SK-N-MC (cell line): ENCODE measurements at regions not wholly inside any gene's neighbourhood (a gene's known extent, or its start where the extent isn't known, plus 50 kb on each side); places are given as distances from the start of the nearest gene placed in this dataset.

ENCODE experiments used
- DNase-seq: peaks from one replicate; pipeline ENCODE4 v3.0.0-alpha.2; 2011; ENCODE audit warnings: low read depth, low spot score
- H3K27ac ChIP-seq: fragments of 200-600 bp; sonication (generic); 2 replicates; pipeline ENCODE4 v1.5.1; 2016; ENCODE audit warnings: mixed run types
- H3K36me3 ChIP-seq: fragments of 200-600 bp; sonication (generic); 2 replicates; pipeline ENCODE4 v1.6.1; 2017; ENCODE audit warnings: antibody characterized with exemption, low read length, mixed read lengths; ENCODE audit not compliant: insufficient read depth
- H3K4me3 ChIP-seq: fragments of 200-600 bp; sonication (generic); 2 replicates; pipeline ENCODE4 v1.5.1; 2016
- H3K9ac ChIP-seq: fragments of 200-600 bp; sonication (generic); 2 replicates; pipeline ENCODE4 v1.8.0; 2017; ENCODE audit warnings: mixed run types, mixed read lengths; ENCODE audit not compliant: insufficient read length
- H3K9me3 ChIP-seq: fragments of 200-600 bp; sonication (generic); 2 replicates; pipeline ENCODE4 v1.6.1; 2017; ENCODE audit warnings: low read depth, mild to moderate bottlenecking, antibody characterized with exemption, low read length, moderate library complexity, mixed read lengths
- EZH2 ChIP-seq: fragments of 200-600 bp; sonication (generic); IDR thresholded peaks from one replicate; pipeline ENCODE4 v1.6.1; 2017; ENCODE audit warnings: antibody characterized with exemption
- FOXP2 ChIP-seq: optimal IDR thresholded peaks from 2 replicates; pipeline ENCODE3; 2011; ENCODE audit warnings: mild to moderate bottlenecking, moderate library complexity; ENCODE audit not compliant: insufficient read depth; ENCODE audit errors: extremely low read length, control extremely low read depth
- POLR2AphosphoS5 ChIP-seq: IDR thresholded peaks from 2 replicates; pipeline ENCODE4 v1.6.1; 2012; ENCODE audit warnings: mild to moderate bottlenecking, low read depth, low read length, borderline replicate concordance

GRCh38 chr18:75916624-75916982 lies 489.1 kb upstream of the SMIM21 start:
- no peak overlapping the region for H3K9ac ChIP-seq

GRCh38 chr18:75915941-75916623 lies 488.6 kb upstream of the SMIM21 start:
- TF ChIP-seq FOXP2 = no peak
- TF ChIP-seq POLR2AphosphoS5 = no peak
- no peak for TF ChIP-seq EZH2
- Histone ChIP-seq H3K9me3 (no peaks in the 10 kb centered on the region), H3K27ac (no peak overlapping the region), H3K4me3 (no peak overlapping the region), H3K36me3 (no peaks in the 10 kb centered on the region), H3K9ac (no peak overlapping the region)
- no peak for DNase-seq

More at GRCh38 chr18:75916624-75916982, 489.1 kb upstream of the SMIM21 start:
- no peak for DNase-seq
- H3K4me3 ChIP-seq = no peak overlapping the region
- no peak for TF ChIP-seq POLR2AphosphoS5
- TF ChIP-seq EZH2 = no peak
- TF ChIP-seq FOXP2 = no peak
- no peaks in the 10 kb centered on the region for H3K36me3 ChIP-seq
- no peaks in the 10 kb centered on the region for H3K9me3 ChIP-seq
- no peak overlapping the region for H3K27ac ChIP-seq

- H3K4me3 ChIP-seq = no peak overlapping the region
- DNase-seq = no peak
- H3K36me3 ChIP-seq = no peaks in the 10 kb centered on the region
- TF ChIP-seq POLR2AphosphoS5 (no peak), EZH2 (no peak), FOXP2 (no peak)
- no peak overlapping the region for H3K27ac ChIP-seq
- no peak overlapping the region for H3K9ac ChIP-seq
- H3K9me3 ChIP-seq = no peaks in the 10 kb centered on the region
Measured at GRCh38 chr18:75912829-75913228, 485.3 kb upstream of the SMIM21 start.

- Histone ChIP-seq H3K4me3 (no peak overlapping the region), H3K27ac (no peak overlapping the region), H3K9ac (no peak overlapping the region), H3K9me3 (no peaks in the 10 kb centered on the region), H3K36me3 (no peaks in the 10 kb centered on the region)
- TF ChIP-seq EZH2 (no peak), POLR2AphosphoS5 (no peak), FOXP2 (no peak)
- no peak for DNase-seq
Measured at GRCh38 chr18:75904416-75904815, 476.9 kb upstream of the SMIM21 start.

- no peaks in the 10 kb centered on the region for H3K36me3 ChIP-seq
- H3K9me3 ChIP-seq = no peaks in the 10 kb centered on the region
- no peak overlapping the region for H3K4me3 ChIP-seq
- TF ChIP-seq FOXP2 (no peak), POLR2AphosphoS5 (no peak), EZH2 (no peak)
- H3K27ac ChIP-seq = no peak overlapping the region
- no peak for DNase-seq
- no peak overlapping the region for H3K9ac ChIP-seq
Measured at GRCh38 chr18:75898651-75899050, 471.1 kb upstream of the SMIM21 start.

GRCh38 chr18:75897386-75897785 lies 469.9 kb upstream of the SMIM21 start:
- H3K27ac ChIP-seq = no peak overlapping the region
- DNase-seq = no peak
- no peak overlapping the region for H3K4me3 ChIP-seq
- no peaks in the 10 kb centered on the region for H3K36me3 ChIP-seq
- H3K9me3 ChIP-seq = no peaks in the 10 kb centered on the region
- H3K9ac ChIP-seq = no peak overlapping the region
- no peak for TF ChIP-seq FOXP2
- TF ChIP-seq POLR2AphosphoS5 = no peak
- no peak for TF ChIP-seq EZH2

GRCh38 chr18:75896865-75897264 lies 469.4 kb upstream of the SMIM21 start:
- H3K9me3 ChIP-seq = no peaks in the 10 kb centered on the region
- TF ChIP-seq FOXP2 (no peak), POLR2AphosphoS5 (no peak)
- H3K36me3 ChIP-seq = no peaks in the 10 kb centered on the region
- DNase-seq = no peak
- no peak overlapping the region for H3K9ac ChIP-seq
- no peak overlapping the region for H3K27ac ChIP-seq
- no peak overlapping the region for H3K4me3 ChIP-seq

- H3K27ac ChIP-seq = no peak overlapping the region
- DNase-seq = no peak
- H3K9me3 ChIP-seq = no peaks in the 10 kb centered on the region
- H3K4me3 ChIP-seq = no peak overlapping the region
- TF ChIP-seq EZH2 (no peak), POLR2AphosphoS5 (no peak), FOXP2 (no peak)
- no peaks in the 10 kb centered on the region for H3K36me3 ChIP-seq
- H3K9ac ChIP-seq = no peak overlapping the region
Measured at GRCh38 chr18:75895135-75895534, 467.6 kb upstream of the SMIM21 start.

GRCh38 chr18:75884728-75885127 lies 457.2 kb upstream of the SMIM21 start:
- DNase-seq = no peak
- TF ChIP-seq POLR2AphosphoS5 = no peak
- no peak for TF ChIP-seq EZH2
- no peak for TF ChIP-seq FOXP2
- Histone ChIP-seq H3K4me3 (no peak overlapping the region), H3K36me3 (no peaks in the 10 kb centered on the region), H3K27ac (no peak overlapping the region), H3K9ac (no peak overlapping the region), H3K9me3 (no peaks in the 10 kb centered on the region)
